HG03280 (cell line): ENCODE measurements at regions not wholly inside any gene's neighbourhood (a gene's known extent, or its start where the extent isn't known, plus 50 kb on each side); places are given as distances from the start of the nearest gene placed in this dataset.
"Not testable (repeated sequence)": the region's sequence is repeated elsewhere in the genome, so short reads cannot be mapped to it uniquely, and the experiment has no call there.

Source experiments
- ATAC-seq: cut with Tn5 transposase; IDR thresholded peaks from one replicate; pipeline ENCODE4 v1.9.1; 2021; ENCODE audit warnings: mild to moderate bottlenecking, moderate library complexity; ENCODE audit not compliant: unreplicated experiment

GRCh38 chr6:74253261-74253660 lies 557.3 kb downstream of the CD109 start:
- ATAC-seq: no peak

GRCh38 chr6:74250161-74250818 lies 554.3 kb downstream of the CD109 start:
- no peak for ATAC-seq

GRCh38 chr6:74249658-74250057 lies 553.7 kb downstream of the CD109 start:
- ATAC-seq: no peak

GRCh38 chr6:74248966-74249365 lies 553.0 kb downstream of the CD109 start:
- no peak for ATAC-seq

- ATAC-seq: no peak
Measured at GRCh38 chr6:74222768-74223333, 526.8 kb downstream of the CD109 start.

- no peak for ATAC-seq
Measured at GRCh38 chr6:74213995-74214394, 518.0 kb downstream of the CD109 start.

- no peak for ATAC-seq
Measured at GRCh38 chr6:74208239-74208638, 512.2 kb downstream of the CD109 start.

GRCh38 chr6:74199215-74199915 lies 503.4 kb downstream of the CD109 start:
- ATAC-seq: no peak

- ATAC-seq: no peak
Measured at GRCh38 chr6:74197310-74197709, 501.3 kb downstream of the CD109 start.

- no peak for ATAC-seq
Measured at GRCh38 chr6:74187811-74188210, 491.8 kb downstream of the CD109 start.

GRCh38 chr6:74182992-74183391 lies 487.0 kb downstream of the CD109 start:
- ATAC-seq: no peak

GRCh38 chr6:74181471-74181870 lies 485.5 kb downstream of the CD109 start:
- no peak for ATAC-seq

- no peak for ATAC-seq
Measured at GRCh38 chr6:74177506-74177905, 481.5 kb downstream of the CD109 start.

- ATAC-seq: not testable (repeated sequence)
Measured at GRCh38 chr6:74170550-74170949, 474.5 kb downstream of the CD109 start.

- ATAC-seq: no peak
Measured at GRCh38 chr6:74170118-74170517, 474.1 kb downstream of the CD109 start.

- ATAC-seq: no peak
Measured at GRCh38 chr6:74167976-74168375, 472.0 kb downstream of the CD109 start.

GRCh38 chr6:74167511-74167910 lies 471.5 kb downstream of the CD109 start:
- no peak for ATAC-seq

GRCh38 chr6:74166849-74167248 lies 470.8 kb downstream of the CD109 start:
- no peak for ATAC-seq

- no peak for ATAC-seq
Measured at GRCh38 chr6:74161380-74161779, 465.4 kb downstream of the CD109 start.

- ATAC-seq: no peak
Measured at GRCh38 chr6:74152096-74152675, 456.2 kb downstream of the CD109 start.

GRCh38 chr6:74145931-74146330 lies 449.9 kb downstream of the CD109 start:
- ATAC-seq: no peak

GRCh38 chr6:74137911-74138310 lies 441.9 kb downstream of the CD109 start:
- ATAC-seq: no peak
